Activated CD4-positive, alpha-beta T cell treated with anti-CD3 and anti-CD28 coated beads, Interleukin-2, amount 50 U/mL, for 4 hours (primary cell): ENCODE measurements at regions not wholly inside any gene's neighbourhood (a gene's known extent, or its start where the extent isn't known, plus 50 kb on each side); places are given as distances from the start of the nearest gene placed in this dataset.
"Not testable (repeated sequence)": the region's sequence is repeated elsewhere in the genome, so short reads cannot be mapped to it uniquely, and the experiment has no call there.

Source experiments
- DNase-seq, 2 experiments: peaks; one replicate each; pipeline ENCODE4 v3.0.0-alpha.2; 2020

DNA sequence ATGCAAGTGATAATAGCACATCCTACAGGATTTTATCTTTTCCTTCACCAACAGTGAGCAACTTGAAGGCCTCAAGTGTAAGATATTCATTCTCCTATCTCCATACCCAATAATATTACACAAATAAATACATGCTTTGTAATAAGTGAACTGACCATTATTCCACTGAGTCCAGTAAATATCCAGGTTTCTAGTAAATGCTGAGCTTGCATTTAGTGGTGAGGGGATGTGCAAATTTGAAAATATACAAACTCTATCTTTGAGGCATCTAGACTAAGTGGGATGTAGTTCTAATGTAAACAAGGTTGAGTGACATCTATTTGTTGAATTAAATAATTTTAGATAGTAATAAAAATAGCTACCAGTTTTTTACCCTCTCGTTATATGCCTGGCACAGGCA, 587.6 kb upstream of the IL12A start:
- no peak for DNase-seq

DNA sequence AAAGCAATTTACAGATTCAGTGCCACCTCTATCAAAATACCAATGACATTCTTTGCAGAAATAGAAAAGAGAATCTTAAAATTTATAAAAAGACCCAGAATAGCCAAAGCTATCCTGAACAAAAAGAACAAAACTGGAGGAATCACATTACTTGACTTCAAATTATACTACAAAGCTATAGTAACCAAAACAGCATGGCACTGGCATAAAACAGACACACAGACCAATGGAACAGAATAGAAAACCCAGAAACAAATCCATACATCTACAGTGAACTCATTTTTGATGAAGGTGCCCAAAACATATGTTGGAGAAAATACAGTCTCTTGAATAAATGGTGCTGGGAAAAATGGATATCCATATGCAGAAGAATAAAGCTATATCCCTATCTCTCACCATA, 578.9 kb upstream of the IL12A start:
- not testable (repeated sequence) for DNase-seq

DNA sequence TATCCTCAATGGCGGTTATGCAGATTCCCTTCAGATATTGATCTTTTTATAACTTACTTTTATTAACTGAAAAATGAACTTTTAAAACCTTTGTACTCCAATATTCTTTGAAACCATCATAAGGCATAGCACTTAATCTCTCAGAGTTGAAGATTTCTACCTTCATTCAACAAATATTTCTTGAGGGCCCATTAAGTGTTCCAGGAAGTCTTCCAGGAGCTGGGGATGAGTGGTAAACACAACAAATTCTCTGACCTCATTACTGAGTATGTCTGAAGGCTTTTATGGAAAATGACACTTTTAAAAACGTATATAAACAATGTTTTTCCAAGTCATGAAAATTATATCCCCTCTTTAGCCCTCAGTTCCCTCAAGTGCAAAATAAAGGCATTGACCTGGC, 575.3 kb upstream of the IL12A start:
- no peak for DNase-seq

DNA sequence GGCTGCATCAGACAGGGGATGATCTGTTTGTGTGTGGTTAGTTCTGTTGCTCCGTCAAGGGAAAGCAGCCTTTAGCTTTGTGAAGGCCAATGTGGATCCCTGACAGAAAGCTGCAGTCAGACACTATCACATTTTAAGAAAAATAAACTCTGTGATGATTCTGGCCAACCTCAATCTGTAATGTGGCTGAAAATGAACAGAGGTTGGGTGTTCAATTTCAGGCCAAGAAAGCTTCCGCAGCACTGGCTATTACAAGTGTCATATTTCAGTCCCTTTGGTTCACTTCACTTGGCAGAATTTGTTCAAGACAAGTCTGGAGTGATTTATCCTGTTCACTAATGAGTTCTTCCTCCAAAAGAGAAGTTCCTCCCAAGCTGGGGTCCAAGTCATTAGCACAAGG, 571.8 kb upstream of the IL12A start:
- DNase-seq = no peak

DNA sequence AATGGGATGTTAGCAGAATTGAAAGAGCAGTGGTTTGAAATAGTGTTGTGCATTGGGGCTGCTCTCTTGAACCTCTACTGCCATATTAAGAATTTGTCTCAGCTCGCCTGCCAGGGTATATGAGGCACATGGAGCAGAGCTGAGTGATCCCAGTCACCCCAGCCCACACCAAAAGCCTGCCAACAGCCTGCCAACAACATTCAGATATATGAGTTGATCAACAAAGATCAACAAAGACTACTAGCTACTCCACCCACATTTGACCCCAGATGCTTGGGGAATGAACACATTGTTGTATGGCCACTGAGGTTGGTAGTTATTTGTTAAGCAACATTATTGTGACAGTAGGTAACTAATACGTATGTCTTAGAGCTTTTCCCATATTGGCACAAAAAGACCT, 570.9 kb upstream of the IL12A start:
- no peak for DNase-seq

DNA sequence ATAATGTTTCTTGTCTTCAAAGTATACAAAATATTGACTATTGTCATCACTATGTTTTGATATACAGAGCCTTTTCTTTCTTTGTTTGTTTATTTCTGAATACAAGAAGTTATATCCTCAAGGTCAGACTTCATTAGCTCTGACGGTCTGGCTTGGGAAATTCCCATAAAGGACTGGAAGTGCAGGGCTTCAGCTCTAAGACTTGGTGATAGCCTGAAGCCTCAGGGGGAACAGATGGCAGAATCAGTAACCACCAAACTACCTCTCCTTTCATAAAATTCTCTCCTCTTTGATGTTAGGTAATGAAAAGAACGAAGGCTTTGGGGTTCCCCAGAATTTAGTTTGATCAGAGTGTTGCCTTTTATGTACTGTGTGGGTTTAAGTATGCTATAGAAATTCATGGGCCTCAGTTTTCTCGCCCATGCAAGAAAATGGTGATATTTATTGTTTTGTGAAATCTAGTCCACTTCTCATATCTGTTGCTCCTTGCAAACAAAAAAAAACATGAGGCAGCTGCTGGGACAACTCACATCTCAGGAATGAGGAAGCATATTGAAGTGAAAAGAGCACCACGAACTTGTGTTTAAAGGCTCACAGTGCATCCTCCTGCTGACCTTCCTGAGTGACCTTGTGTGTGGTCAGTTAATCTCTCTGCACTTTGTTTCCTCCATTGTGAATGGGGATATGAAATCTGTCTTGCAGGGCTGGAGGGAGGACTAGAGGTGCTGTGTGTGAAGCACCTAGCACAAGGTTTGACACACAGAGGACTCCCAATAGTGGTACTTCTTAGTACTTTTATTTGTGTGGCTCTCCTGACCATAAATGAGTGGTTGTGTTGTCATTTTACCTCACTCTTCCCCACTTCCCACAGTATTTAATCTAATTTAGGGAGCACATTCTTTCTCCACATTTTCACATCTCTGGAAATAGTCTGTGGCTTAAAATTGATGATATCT, 569.8 kb upstream of the IL12A start:
- DNase-seq = no peak

DNA sequence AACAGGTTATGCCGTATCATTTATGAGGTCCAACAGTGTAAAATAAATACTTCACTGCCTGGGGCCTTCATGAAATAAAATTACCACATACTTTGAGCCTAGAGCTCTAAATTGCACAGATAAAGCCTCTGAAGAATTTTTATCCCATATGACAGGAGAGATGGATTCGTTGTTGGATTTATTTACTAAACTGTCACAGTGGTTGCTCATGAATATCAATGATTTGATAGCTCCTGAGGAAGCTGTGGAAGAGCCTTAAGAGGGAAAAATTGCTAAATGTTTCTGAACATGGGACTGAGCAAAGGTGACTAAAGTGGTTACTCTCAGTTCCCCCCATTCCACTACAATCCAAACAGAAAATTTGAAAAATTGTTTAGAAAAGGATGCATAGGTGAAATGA, 558.9 kb upstream of the IL12A start:
- DNase-seq = no peak

DNA sequence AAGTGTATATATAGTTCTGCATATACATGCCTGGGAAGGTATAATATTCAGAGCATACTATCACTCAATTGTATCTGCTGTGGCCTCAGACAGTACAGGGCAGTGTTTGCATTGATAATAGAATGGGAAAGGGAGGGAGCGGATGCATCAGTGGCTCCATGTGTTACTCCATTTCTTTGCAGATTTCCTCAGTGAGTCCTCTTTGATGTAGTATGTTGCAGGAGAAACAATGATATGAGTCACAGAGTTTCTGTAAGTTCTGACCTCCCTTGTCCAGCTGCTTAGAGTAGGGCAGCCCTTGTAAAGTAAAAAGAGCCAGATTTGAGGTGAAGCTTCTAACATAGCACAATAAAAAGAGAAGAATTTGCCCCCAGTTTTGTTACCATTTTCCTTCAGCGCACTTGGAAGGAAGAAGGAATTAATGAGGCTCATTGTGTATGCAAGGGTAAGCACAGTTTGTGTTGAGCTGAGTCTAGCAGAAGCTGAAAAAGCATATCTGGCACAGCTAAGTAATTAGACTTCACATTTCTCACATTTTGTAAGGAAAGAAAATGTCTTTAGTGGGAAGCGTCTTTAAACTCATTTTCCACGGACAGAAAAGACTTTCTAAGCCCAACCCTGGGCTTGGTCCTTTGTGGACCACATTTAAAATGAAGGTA, 555.8 kb upstream of the IL12A start:
- no peak for DNase-seq

DNA sequence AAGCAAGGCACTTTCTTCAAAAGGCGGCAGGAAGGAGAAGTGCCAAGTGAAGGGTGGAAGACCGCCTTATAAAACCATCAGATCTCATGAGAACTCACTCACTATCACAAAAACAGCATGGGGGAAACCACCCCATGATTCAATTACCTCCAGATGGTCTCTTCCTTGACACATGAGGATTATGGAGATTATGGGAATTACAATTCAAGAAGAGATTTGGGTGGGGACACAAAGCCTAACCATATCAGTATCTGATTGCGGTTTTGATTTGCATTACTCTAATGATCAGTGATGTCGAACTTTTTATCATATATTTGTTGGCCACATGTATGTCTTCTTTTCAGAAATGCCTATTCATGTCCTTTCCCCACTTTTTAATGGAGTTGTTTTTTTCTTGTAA, 549.3 kb upstream of the IL12A start:
- no peak for DNase-seq

DNA sequence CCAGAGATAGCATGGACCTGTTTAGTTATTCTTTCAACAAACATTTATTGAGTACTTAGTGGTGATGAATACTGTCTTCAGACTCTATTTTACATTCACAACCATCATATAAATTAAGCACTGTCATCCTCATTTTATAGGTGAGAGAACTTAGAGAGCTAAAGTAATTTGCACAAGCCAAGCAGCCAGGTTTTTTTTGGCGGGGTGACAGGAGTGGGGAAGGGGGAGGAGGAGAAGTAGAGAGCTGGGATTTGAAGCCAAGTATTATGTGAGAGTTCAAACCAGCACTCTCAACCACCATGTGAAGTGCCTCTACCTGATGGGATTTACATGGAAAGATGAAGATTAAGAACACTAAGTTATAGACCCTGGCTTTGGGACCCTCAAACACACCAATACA, 547.4 kb upstream of the IL12A start:
- DNase-seq = no peak

DNA sequence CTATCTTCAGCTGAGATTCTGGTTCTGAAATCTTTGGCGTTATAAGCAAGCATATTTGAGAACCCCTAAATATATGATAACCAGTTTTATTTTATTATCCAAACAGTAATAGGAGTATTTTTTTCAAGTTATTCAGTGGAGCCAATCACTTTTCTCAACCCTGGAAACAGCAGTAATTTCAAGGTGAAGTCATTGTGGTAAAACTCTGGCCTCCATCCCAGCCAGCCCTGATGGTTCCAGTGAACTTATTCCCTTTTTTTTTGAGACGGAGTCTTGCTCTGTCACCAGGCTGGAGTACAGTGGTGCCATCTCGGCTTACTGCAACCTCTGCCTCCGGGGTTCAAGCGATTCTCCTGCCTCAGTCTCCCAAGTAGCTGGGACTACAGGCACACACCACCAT, 545.4 kb upstream of the IL12A start:
- no peak for DNase-seq

DNA sequence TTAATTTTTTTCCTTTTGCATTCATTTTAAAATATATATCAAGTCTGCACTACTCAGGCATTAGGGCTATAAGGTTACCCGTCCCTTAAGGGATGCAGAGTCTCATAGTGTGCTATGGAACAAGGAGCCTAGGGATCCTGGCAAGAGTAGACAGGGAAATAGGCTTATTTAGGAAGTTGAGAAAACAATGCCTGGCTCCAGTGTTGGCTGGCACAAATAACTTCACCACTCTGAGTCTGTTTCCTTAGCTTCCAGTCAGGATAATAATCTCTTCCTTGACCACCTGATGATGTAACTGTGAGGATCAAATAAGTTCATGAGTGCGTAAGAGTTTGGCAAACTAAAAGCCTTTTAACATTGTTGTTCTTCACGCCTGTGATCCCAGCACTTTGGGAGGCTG, 540.8 kb upstream of the IL12A start:
- no peak for DNase-seq

DNA sequence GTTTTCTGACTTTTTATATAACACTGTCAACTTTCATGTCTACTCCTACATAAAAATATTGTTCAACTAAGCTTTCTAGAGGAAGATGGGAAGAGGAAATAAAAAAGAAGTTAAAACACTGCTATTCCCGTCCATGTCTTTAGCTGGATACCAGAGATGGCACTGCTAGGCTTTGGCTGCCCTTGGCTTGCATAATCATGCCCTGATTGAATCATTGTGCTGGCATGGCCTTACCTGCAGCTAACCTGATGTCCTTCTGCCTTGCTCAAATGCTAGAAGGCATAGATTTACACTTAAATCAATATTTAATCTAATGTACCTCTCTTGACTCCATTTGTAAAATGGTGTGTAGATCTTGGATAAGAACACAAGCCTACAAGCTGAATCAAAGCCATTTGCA, 539.7 kb upstream of the IL12A start:
- no peak for DNase-seq

DNA sequence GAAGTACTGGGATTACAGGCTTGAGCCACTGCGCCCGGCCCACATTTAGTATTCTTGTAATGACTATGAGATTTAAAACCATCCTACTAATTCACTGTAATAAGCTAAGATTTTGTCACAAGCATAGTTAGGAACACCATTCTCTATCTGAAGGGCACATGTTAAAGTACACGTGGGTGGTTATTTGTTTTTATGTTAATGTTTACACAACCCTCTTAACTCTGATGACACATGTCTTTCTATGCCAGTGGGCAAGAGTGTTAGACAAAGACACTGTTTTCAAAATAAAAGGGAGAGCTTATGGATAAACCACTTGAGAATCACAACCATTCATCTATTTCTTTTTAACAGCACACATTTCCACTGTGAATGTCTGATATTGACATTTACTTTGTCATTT, 537.6 kb upstream of the IL12A start:
- no peak for DNase-seq

DNA sequence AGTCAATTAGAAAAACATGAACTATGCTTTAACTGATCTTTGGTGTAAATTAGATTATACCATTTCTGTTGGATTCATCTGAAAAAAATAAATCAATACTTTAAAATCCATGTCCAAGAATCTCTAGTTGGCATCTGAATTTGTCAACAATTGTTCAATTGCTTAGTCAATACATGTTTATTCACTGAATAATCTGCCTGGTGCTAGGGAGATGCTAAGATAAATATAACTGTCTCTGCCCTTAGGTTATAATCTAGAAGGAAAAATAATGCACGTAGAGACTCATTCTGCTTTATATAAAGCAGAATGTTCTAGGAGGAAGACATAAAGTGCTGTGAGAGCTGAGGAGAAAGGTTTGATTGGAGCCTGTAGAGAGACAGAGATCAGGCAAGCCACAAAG, 537.2 kb upstream of the IL12A start:
- DNase-seq = no peak

DNA sequence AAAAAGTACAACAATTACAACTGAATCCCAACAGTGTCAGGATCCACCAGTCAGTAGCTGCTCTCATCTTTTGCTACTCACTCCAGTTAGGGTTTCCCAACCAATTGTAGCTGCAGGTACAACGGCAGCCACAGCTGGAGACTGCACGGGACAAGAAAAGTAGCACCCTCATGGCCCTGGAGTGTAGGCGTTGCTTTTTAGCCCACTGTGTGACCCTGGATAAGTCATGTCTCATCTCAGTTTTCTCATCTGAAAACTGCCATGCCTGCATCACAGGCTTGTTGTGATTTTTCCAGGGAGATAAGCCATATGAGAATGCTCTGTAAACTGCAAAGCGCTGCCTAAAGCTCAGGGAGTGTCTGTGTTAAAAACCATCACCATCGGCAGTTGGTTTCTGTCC, 535.6 kb upstream of the IL12A start:
- DNase-seq = no peak

DNA sequence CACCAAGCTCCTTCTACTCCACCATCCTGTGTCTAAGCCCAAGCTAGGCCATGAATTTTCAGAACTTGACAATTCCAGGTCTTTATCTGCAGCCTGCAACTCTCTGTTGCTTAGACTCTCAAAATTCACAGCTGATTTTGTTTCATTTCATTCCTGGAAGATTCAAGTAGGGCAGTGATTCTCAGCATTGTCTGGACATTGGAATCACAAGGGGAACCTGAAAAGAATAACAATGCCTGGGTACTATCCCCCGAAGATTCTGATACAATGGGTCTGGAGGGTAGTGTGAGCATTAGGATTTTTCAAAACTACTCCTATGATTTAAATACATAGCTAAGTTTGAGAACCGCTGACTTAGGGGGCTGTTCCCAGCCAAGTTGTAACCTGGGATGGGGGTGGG, 534.7 kb upstream of the IL12A start:
- DNase-seq = no peak

DNA sequence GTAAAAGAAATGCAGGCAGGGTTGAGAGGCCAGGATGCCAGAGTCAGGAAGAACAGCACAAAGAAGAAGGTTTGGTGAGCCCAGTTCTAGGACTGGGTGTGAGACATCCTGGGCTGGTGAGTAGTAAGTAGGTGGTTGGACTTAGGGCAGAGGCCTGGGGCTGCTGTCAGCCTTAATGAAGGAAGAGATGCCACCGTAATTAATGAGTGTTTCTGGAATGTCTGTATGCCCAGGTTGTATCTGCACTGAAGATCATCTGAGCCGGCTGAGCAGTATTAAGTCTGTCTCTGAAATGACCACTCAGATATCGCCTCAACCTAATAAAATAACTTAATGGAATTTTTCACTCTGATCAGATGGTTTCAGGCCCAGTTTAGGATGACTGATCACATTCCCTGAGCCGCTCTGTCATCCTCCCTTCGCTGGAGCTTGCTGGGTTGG, 532.9 kb upstream of the IL12A start:
- DNase-seq = no peak

DNA sequence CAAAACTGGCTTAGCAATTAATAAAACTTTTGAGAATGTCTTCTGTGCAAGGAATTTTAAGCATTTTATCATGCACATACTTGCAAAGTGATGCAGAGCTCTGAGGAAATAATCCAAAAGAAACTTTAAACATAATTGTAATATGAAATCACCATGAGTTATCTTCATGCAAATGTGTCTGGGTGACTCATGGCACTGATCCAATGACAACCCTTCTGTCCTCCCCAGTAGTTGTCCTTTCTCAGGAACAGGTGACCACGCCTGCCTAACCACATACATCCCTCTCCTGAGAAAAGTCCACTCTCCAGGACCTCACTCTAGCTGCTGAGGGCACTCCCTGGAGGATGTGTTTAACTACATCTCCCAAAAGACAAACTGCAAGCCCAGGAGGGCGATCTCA, 530.6 kb upstream of the IL12A start:
- no peak for DNase-seq

DNA sequence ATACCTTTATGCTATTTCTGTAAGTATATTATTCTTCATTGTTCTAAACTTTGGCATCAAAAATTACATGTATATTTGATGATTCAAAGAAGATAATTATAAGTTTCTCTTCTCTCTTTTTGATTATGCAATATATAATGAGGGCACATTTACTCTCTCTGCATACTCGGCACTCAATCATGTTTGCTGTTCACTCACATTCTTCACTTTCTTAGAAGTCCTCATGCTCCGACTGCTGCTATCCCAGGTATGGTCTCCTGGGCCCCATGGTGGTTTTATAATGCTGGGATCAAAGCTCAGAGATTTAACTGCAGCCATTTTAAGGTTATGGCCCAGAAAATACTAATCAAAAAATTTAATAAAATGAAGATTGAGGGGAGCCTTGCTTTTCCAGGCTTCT, 529.7 kb upstream of the IL12A start:
- DNase-seq = no peak

DNA sequence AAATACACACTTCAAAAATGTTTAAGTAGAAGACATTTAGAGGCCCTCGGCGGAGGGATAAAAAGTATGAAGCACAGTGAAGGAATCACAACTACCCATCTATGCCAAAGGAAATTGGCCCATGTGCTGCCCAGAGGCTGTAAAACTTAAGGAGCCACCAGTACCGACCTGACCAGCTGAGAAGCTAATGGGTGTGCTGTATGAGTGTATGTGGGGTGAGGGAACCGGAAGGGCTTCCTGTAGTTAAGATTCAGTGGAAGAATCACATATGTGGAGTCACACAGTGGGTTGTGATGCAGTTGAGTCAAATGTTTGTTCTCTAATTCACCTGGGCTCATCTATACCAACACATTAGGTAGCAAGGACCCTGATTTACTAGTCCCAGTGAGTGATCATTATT, 516.0 kb upstream of the IL12A start:
- DNase-seq = no peak

DNA sequence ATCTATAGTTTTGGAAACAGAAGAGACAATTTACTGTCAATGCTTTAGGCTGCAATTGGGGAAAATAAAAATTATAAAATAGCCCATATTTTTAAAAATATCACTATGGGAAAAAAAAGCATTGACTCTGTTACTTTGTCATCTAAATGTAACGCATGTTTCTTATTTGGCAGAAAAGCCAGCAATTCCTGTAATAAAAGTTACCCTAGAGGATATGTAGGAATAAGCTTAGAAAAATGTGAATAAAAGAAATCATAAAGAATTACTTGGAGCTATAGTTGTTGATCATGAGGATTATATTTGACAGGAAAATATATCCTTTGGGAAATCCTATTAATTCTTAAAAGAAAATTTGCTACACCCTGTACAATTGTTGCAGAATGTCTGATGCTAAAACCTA, 515.4 kb upstream of the IL12A start:
- no peak for DNase-seq

DNA sequence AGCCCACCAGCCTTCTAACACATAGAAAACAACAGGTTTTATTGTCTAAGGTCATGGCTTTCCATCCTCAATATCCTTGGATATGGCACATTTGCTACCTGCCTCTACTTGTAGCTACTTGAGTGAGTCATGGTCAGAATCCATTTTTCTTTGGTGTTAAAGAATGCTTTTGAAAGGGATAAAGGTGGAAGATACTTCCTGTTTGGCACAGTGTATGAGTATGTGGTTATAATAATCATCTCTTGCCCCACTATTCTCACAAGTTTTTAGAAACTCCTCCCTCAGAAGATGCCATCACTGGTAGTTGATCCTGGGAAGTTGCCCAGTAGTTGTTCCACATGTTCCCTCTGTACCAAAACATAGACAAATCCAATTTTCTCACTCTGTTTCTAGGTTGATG, 508.6 kb upstream of the IL12A start:
- no peak for DNase-seq

DNA sequence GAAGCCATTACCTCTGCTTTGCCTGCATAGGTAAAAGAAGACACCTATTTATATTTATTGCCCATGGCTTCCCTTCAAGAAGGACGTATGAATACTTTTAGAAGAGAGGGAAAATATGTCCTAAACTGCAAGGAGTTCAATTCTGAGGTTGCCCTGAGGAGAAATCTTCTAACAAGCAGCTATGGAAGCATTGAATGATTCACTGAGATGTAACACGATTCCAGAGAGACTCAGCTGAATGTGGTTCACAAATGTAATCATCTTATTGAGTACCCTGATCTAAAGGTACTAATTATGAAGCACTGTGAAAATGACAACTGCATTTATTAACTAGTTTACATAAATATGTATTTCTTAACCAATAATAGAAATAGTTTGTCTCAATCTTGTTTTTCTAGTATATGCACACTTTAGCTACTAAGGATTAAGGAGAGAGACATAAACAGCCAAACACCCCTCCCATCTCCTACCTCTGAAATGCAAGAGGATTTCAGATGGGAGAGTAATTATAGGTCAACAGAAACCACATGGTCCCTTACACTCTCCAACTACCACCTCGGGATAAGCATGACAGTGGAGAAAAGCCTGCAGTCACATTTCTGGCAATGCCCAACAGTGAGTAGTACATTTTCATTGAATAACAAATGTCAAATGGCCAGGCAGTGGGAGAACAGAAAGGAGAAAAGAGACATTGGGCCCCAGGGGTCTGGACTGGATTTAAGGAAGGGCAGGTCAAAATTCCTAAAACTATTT, 506.2 kb upstream of the IL12A start:
- DNase-seq = no peak
